ENCODE measurements at regions not wholly inside any gene's neighbourhood (a gene's known extent, or its start where the extent isn't known, plus 50 kb on each side); places are given as distances from the start of the nearest gene placed in this dataset.

GRCh38 chr5:138657360-138657759 is 82.2 kb upstream of the HSPA9 start:
- peak in 1 of 2 donors; percentile 15 for DNase-seq (ENCODE audit: low spot score in 2 of 2)
- Histone ChIP-seq H3K9me3 (no peaks in the 10 kb centered on the region), H3K27ac (no peak overlapping the region), H3K4me1 (peaks cover 0 to 8% of the 10 kb centered on the region in 2 donors), H3K4me3 (no peak overlapping the region), H3K27me3 (no peaks in the 10 kb centered on the region), H3K36me3 (no peaks in the 10 kb centered on the region)
- intact Hi-C loops (cut with DNase I; ENCODE audit: low total_unique reads), result no loop called here
- no peak for TF ChIP-seq POLR2A (IDR thresholded peaks at IDR 0.05)

GRCh38 chr5:138656916-138657315 is 81.7 kb upstream of the HSPA9 start:
- no peak overlapping the region for H3K4me3 ChIP-seq
- H3K9me3 ChIP-seq, result no peaks in the 10 kb centered on the region
- peaks cover 0 to 7% of the 10 kb centered on the region in 2 donors for H3K4me1 ChIP-seq
- DNase-seq (ENCODE audit: low spot score in 2 of 2), result no peak
- TF ChIP-seq CTCF (IDR thresholded peaks at IDR 0.05) (no peak), POLR2A (IDR thresholded peaks at IDR 0.05) (no peak), POLR2AphosphoS5 (IDR thresholded peaks at IDR 0.05) (no peak)
- intact Hi-C loops (cut with DNase I; ENCODE audit: low total_unique reads), result no loop called here
- no peak overlapping the region for H3K27ac ChIP-seq
- no peaks in the 10 kb centered on the region for H3K36me3 ChIP-seq
- H3K27me3 ChIP-seq, result no peaks in the 10 kb centered on the region

- DNase-seq (ENCODE audit: low spot score in 2 of 2), result peak; percentile 60 to 65
- H3K27ac ChIP-seq, result peak overlapping the region in 1 of 2 donors; percentile 9
- H3K4me1 ChIP-seq, result no peaks in the 10 kb centered on the region
Measured at GRCh38 chr5:138655530-138656190, 80.5 kb upstream of the HSPA9 start.

GRCh38 chr5:138654281-138654867 is 79.2 kb upstream of the HSPA9 start:
- no peak overlapping the region for H3K4me3 ChIP-seq
- TF ChIP-seq POLR2A (IDR thresholded peaks at IDR 0.05), result no peak
- no peak for TF ChIP-seq POLR2AphosphoS5 (IDR thresholded peaks at IDR 0.05)
- no peak for TF ChIP-seq CTCF (IDR thresholded peaks at IDR 0.05)
- intact Hi-C loops (cut with DNase I; ENCODE audit: low total_unique reads), result no loop called here
- H3K36me3 ChIP-seq, result no peaks in the 10 kb centered on the region
- H3K9me3 ChIP-seq, result no peaks in the 10 kb centered on the region
- H3K4me1 ChIP-seq, result no peaks in the 10 kb centered on the region
- DNase-seq (ENCODE audit: low spot score in 2 of 2), result no peak
- no peaks in the 10 kb centered on the region for H3K27me3 ChIP-seq
- no peak overlapping the region for H3K27ac ChIP-seq

More at GRCh38 chr5:138655530-138656190, 80.5 kb upstream of the HSPA9 start:
- H3K4me3 ChIP-seq, result no peak overlapping the region
- H3K36me3 ChIP-seq, result no peaks in the 10 kb centered on the region
- intact Hi-C loops (cut with DNase I; ENCODE audit: low total_unique reads), result no loop called here
- H3K27me3 ChIP-seq, result no peaks in the 10 kb centered on the region
- H3K9me3 ChIP-seq, result no peaks in the 10 kb centered on the region
- no peak for TF ChIP-seq CTCF (IDR thresholded peaks at IDR 0.05)
- TF ChIP-seq POLR2A (IDR thresholded peaks at IDR 0.05), result no peak
- no peak for TF ChIP-seq POLR2AphosphoS5 (IDR thresholded peaks at IDR 0.05)

GRCh38 chr5:138653502-138653901 is 78.3 kb upstream of the HSPA9 start:
- Histone ChIP-seq H3K4me3 (no peak overlapping the region), H3K4me1 (no peaks in the 10 kb centered on the region), H3K27me3 (no peaks in the 10 kb centered on the region), H3K9me3 (no peaks in the 10 kb centered on the region), H3K27ac (no peak overlapping the region), H3K36me3 (no peaks in the 10 kb centered on the region)
- intact Hi-C loops (cut with DNase I; ENCODE audit: low total_unique reads), result no loop called here
- TF ChIP-seq CTCF (IDR thresholded peaks at IDR 0.05) (no peak), POLR2A (IDR thresholded peaks at IDR 0.05) (no peak), POLR2AphosphoS5 (IDR thresholded peaks at IDR 0.05) (no peak)
- no peak for DNase-seq (ENCODE audit: low spot score in 2 of 2)

Data from breast epithelium (tissue), 4 donors.